Cardiac fibroblast (primary cell): ENCODE measurements at regions not wholly inside any gene's neighbourhood (a gene's known extent, or its start where the extent isn't known, plus 50 kb on each side); places are given as distances from the start of the nearest gene placed in this dataset.

Experiments used
- DNase-seq, 2 donors: peaks; one replicate each; pipeline versions ENCODE4 v3.0.0 to v3.0.0-alpha.2; 2010; ENCODE audit warnings: low read depth in 2 of 2
- H3K4me3 ChIP-seq, 2 donors: replicated peaks in 1 of 2; 1 replicate in 1 of 2; 2 replicates in 1 of 2; pipeline ENCODE4 v1.5.1; 2011; ENCODE audit warnings: low read depth in 2 of 2, low read length in 2 of 2, mild to moderate bottlenecking in 2 of 2, moderate library complexity in 1 of 2
- CTCF ChIP-seq: IDR thresholded peaks from one replicate; pipeline ENCODE4 v1.5.1; 2011; ENCODE audit warnings: low read depth, mild to moderate bottlenecking, low read length, inconsistent platforms

DNA sequence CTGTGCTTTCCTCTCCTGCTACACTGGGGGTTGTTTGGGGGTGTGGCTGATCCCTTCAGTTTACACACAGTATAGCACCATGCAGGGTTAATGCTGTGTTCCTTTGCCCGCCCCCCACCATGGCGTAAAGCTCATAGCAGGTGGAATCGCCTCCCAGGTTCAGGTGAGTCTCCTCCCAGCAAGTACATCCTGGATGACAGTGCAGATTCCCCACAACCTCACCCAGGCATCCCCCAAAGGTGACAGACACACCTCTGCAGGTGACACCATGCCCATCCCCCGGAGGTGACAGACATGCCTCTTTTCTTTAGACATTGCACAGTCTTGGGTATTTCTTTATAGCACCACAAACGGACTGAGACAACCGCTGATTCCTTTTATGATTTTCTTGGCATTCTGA, 343.7 kb downstream of the BRD1 start:
- TF ChIP-seq CTCF: no peak
- no peak overlapping the region for H3K4me3 ChIP-seq
- no peak for DNase-seq

- no peak overlapping the region for H3K4me3 ChIP-seq
- no peak for DNase-seq
- TF ChIP-seq CTCF: no peak
Observed at GRCh38 chr22:49483281-49483870, 344.3 kb downstream of the BRD1 start.

DNA sequence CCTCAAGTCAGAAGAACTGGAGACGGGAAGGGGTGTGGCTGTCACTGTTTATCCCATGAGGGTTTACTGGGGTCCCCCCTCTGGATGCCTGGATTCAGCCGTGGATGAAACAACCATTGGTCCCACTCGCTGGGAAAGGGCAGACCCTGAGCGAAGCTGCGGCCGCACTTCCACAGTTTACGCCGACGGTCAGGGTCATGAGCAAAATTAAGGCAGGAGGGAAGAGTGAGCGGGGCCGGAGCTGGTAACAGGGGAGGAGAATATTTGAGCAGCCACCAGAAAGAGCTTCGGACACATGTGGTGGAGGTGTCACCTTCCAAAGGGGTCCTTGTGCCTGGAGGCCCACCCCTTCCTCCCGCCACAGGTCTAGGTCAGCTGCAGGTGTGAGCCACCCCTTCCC, 344.9 kb downstream of the BRD1 start:
- DNase-seq: no peak
- no peak for TF ChIP-seq CTCF
- H3K4me3 ChIP-seq: no peak overlapping the region

DNA sequence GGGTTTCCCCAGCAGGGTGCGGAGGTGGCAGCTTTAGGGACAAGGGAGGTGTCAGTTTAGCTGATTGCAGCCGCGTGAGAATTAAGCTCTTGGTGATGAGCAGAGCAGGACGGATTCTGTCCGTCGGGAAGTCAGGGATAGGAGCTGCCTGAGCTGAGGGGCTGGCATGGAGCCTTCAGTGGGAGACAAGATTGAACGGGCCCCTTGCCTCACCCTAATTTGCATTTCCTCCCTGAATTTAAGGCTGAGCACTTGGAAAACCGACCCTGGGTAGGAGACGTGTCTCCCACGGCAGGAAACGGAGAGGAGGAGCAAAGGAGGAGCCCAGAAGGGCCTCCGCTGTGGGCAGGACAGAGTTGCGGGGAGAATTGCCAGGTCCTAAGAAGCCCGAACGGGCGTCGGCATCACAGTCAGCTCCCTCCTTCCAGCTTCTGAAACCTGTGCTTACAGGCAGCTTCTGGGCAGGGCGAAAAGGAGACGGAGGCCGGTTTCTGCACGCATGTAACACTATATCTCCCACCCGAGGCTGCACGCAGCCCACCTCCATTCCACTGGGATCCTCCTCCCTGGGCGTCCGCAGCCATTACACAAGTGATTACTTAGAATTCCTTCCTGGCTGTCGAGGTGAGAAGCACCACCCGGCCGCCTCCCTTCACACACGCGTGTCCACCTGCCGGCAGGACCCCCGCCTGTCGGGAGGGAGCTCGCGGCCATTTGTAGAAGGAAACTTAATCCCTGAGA, 345.8 kb downstream of the BRD1 start:
- DNase-seq: no peak
- H3K4me3 ChIP-seq: no peak overlapping the region
- TF ChIP-seq CTCF: no peak

GRCh38 chr22:49480896-49481658, 346.6 kb downstream of the BRD1 start:
- TF ChIP-seq CTCF: no peak
- no peak for DNase-seq
- H3K4me3 ChIP-seq: no peak overlapping the region

DNA sequence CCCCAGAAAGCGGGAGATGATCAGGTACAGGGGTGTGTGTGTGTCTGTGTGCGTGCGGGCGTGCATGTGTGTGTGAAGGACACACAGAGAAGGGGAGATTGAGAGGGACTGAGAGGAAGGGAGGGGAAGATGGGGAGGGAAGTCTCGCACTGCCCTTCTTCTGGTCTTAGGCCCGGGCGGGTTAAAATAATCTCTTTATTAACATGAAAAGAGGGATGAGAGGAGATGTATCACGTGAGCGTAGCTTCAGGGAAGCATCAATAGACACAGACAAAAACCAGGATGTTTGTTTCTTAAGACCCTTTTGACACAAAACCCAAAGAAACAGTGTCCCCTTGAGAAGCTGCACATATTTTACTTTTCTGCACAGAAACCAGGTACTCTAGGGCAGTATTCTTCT, 347.3 kb downstream of the BRD1 start:
- DNase-seq: no peak
- no peak for TF ChIP-seq CTCF
- H3K4me3 ChIP-seq: no peak overlapping the region
